Gastroesophageal sphincter (tissue), 3 donors: ENCODE measurements at regions not wholly inside any gene's neighbourhood (a gene's known extent, or its start where the extent isn't known, plus 50 kb on each side); places are given as distances from the start of the nearest gene placed in this dataset.

Source experiments
- EP300 ChIP-seq: sonication (generic); formaldehyde crosslinking; IDR thresholded peaks from one replicate; pipeline ENCODE4 v1.6.1; 2017; ENCODE audit warnings: antibody characterized with exemption, mild to moderate bottlenecking
- POLR2A ChIP-seq, 2 donors: fragments of 450-650 bp; IDR thresholded peaks; one replicate each; pipeline ENCODE4 v1.6.1; 2017; ENCODE audit warnings: antibody characterized with exemption in 2 of 2, mild to moderate bottlenecking in 2 of 2, moderate library complexity in 1 of 2
- POLR2AphosphoS5 ChIP-seq: sonication (generic); formaldehyde crosslinking; IDR thresholded peaks from one replicate; pipeline ENCODE4 v1.6.1; 2017; ENCODE audit warnings: antibody characterized with exemption
- TF ChIP-seq, protein P1 (sequence below), 4 experiments: fragments of 200-600 bp in 2 of 4; fragments of 450-650 bp in 2 of 4; sonication (generic) in 1 of 4; IDR thresholded peaks; one replicate each; pipeline ENCODE4 v1.5.1; 2017 to 2019; ENCODE audit warnings: antibody characterized with exemption in 4 of 4, mild to moderate bottlenecking in 2 of 4, moderate library complexity in 2 of 4

- TF ChIP-seq, protein P1, sequence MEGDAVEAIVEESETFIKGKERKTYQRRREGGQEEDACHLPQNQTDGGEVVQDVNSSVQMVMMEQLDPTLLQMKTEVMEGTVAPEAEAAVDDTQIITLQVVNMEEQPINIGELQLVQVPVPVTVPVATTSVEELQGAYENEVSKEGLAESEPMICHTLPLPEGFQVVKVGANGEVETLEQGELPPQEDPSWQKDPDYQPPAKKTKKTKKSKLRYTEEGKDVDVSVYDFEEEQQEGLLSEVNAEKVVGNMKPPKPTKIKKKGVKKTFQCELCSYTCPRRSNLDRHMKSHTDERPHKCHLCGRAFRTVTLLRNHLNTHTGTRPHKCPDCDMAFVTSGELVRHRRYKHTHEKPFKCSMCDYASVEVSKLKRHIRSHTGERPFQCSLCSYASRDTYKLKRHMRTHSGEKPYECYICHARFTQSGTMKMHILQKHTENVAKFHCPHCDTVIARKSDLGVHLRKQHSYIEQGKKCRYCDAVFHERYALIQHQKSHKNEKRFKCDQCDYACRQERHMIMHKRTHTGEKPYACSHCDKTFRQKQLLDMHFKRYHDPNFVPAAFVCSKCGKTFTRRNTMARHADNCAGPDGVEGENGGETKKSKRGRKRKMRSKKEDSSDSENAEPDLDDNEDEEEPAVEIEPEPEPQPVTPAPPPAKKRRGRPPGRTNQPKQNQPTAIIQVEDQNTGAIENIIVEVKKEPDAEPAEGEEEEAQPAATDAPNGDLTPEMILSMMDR (IDR thresholded peaks at IDR 0.05): no peak
- TF ChIP-seq POLR2A (IDR thresholded peaks at IDR 0.05) (no peak), POLR2AphosphoS5 (no peak), EP300 (no peak)
These were observed 65.0 kb upstream of the KCND3 start for GRCh38 chr1:112054510-112054909.
